Right lobe of liver (tissue), 4 donors: ENCODE measurements at regions not wholly inside any gene's neighbourhood (a gene's known extent, or its start where the extent isn't known, plus 50 kb on each side); places are given as distances from the start of the nearest gene placed in this dataset.

Source experiments
- CTCF ChIP-seq, 4 donors: fragments of 200-600 bp in 3 of 4; fragments of 450-650 bp in 1 of 4; IDR thresholded peaks; one replicate each; pipeline versions ENCODE4 v1.5.1 to v1.8.0; 2016 to 2022; ENCODE audit warnings: antibody characterized with exemption in 4 of 4, mild to moderate bottlenecking in 2 of 4
- POLR2A ChIP-seq: fragments of 450-650 bp; IDR thresholded peaks from one replicate; pipeline ENCODE4 v1.6.1; 2017; ENCODE audit warnings: antibody characterized with exemption, mild to moderate bottlenecking
- donor health status: DM: no; HTN: no; CAD: no.
- donor health status: DM: no; HTN: no; CAD: no.
- donor health status: DM: no; HTN: yes; CAD: no.

- TF ChIP-seq CTCF (IDR thresholded peaks at IDR 0.05) (no peak), POLR2A (no peak)
These were observed 545.8 kb upstream of the ADAMTS9 start for GRCh38 chr3:65233561-65233960.
